ENCODE measurements at regions not wholly inside any gene's neighbourhood (a gene's known extent, or its start where the extent isn't known, plus 50 kb on each side); places are given as distances from the start of the nearest gene placed in this dataset.

GRCh38 chr4:64533159-64533558, 123.9 kb upstream of the TECRL start:
- DNase-seq (ENCODE audit: low read depth), result no peak
- H3K4me3 ChIP-seq (ENCODE audit: low read depth, low read length), result no peak overlapping the region

- no peak for DNase-seq (ENCODE audit: low read depth)
- H3K4me3 ChIP-seq (ENCODE audit: low read depth, low read length), result no peak overlapping the region
These were observed 111.2 kb upstream of the TECRL start for GRCh38 chr4:64520421-64520820.

- no peak overlapping the region for H3K4me3 ChIP-seq (ENCODE audit: low read depth, low read length)
- DNase-seq (ENCODE audit: low read depth), result no peak
These were observed 109.3 kb upstream of the TECRL start for GRCh38 chr4:64518600-64518999.

GRCh38 chr4:64516176-64516575, 106.9 kb upstream of the TECRL start:
- no peak overlapping the region for H3K4me3 ChIP-seq (ENCODE audit: low read depth, low read length)
- no peak for DNase-seq (ENCODE audit: low read depth)

GRCh38 chr4:64508089-64508488, 98.8 kb upstream of the TECRL start:
- no peak for DNase-seq (ENCODE audit: low read depth)
- H3K4me3 ChIP-seq (ENCODE audit: low read depth, low read length), result no peak overlapping the region

- DNase-seq (ENCODE audit: low read depth), result no peak
- H3K4me3 ChIP-seq (ENCODE audit: low read depth, low read length), result no peak overlapping the region
These were observed 94.9 kb upstream of the TECRL start for GRCh38 chr4:64503945-64504675.

- H3K4me3 ChIP-seq (ENCODE audit: low read depth, low read length), result no peak overlapping the region
- DNase-seq (ENCODE audit: low read depth), result no peak
These were observed 94.2 kb upstream of the TECRL start for GRCh38 chr4:64503416-64503815.

- no peak for DNase-seq (ENCODE audit: low read depth)
- no peak overlapping the region for H3K4me3 ChIP-seq (ENCODE audit: low read depth, low read length)
These were observed 88.2 kb upstream of the TECRL start for GRCh38 chr4:64497491-64497890.

- no peak overlapping the region for H3K4me3 ChIP-seq (ENCODE audit: low read depth, low read length)
- DNase-seq (ENCODE audit: low read depth), result no peak
These were observed 86.7 kb upstream of the TECRL start for GRCh38 chr4:64495946-64496345.

- H3K4me3 ChIP-seq (ENCODE audit: low read depth, low read length), result no peak overlapping the region
- no peak for DNase-seq (ENCODE audit: low read depth)
These were observed 80.4 kb upstream of the TECRL start for GRCh38 chr4:64489628-64490027.

- no peak for DNase-seq (ENCODE audit: low read depth)
- H3K4me3 ChIP-seq (ENCODE audit: low read depth, low read length), result no peak overlapping the region
These were observed 70.1 kb upstream of the TECRL start for GRCh38 chr4:64479338-64479737.

GRCh38 chr4:64477127-64477526, 67.9 kb upstream of the TECRL start:
- no peak for DNase-seq (ENCODE audit: low read depth)
- H3K4me3 ChIP-seq (ENCODE audit: low read depth, low read length), result no peak overlapping the region

GRCh38 chr4:64465263-64465662, 56.0 kb upstream of the TECRL start:
- no peak overlapping the region for H3K4me3 ChIP-seq (ENCODE audit: low read depth, low read length)
- no peak for DNase-seq (ENCODE audit: low read depth)

- no peak overlapping the region for H3K4me3 ChIP-seq (ENCODE audit: low read depth, low read length)
- no peak for DNase-seq (ENCODE audit: low read depth)
These were observed 55.3 kb upstream of the TECRL start for GRCh38 chr4:64464581-64464980.

All from skeletal muscle cell (primary cell).